NCI-H1436 (cell line): ENCODE measurements at regions not wholly inside any gene's neighbourhood (a gene's known extent, or its start where the extent isn't known, plus 50 kb on each side); places are given as distances from the start of the nearest gene placed in this dataset.
"Not testable (repeated sequence)": the region's sequence is repeated elsewhere in the genome, so short reads cannot be mapped to it uniquely, and the experiment has no call there.

Experiments used
- DNase-seq: peaks from one replicate; lab custom pipeline; 2025; lab: John Stamatoyannopoulos, UW

- DNase-seq: no peak
Observed at GRCh38 chr6:12546410-12547002, 170.1 kb upstream of the PHACTR1 start.

GRCh38 chr6:12548526-12548925, 168.0 kb upstream of the PHACTR1 start:
- DNase-seq: no peak

- DNase-seq: not testable (repeated sequence)
Observed at GRCh38 chr6:12549445-12549844, 167.1 kb upstream of the PHACTR1 start.

GRCh38 chr6:12554820-12555219, 161.7 kb upstream of the PHACTR1 start:
- DNase-seq: not testable (repeated sequence)

GRCh38 chr6:12555267-12555666, 161.3 kb upstream of the PHACTR1 start:
- no peak for DNase-seq

- DNase-seq: no peak
Observed at GRCh38 chr6:12555781-12556180, 160.8 kb upstream of the PHACTR1 start.

GRCh38 chr6:12557765-12558164, 158.8 kb upstream of the PHACTR1 start:
- no peak for DNase-seq

GRCh38 chr6:12560315-12560714, 156.3 kb upstream of the PHACTR1 start:
- DNase-seq: no peak

GRCh38 chr6:12566618-12567123, 149.9 kb upstream of the PHACTR1 start:
- DNase-seq: no peak

- no peak for DNase-seq
Observed at GRCh38 chr6:12567682-12568081, 148.9 kb upstream of the PHACTR1 start.

GRCh38 chr6:12569646-12570045, 146.9 kb upstream of the PHACTR1 start:
- DNase-seq: no peak

GRCh38 chr6:12570461-12571030, 146.0 kb upstream of the PHACTR1 start:
- no peak for DNase-seq

GRCh38 chr6:12572896-12573827, 143.4 kb upstream of the PHACTR1 start:
- no peak for DNase-seq

GRCh38 chr6:12575961-12576360, 140.6 kb upstream of the PHACTR1 start:
- no peak for DNase-seq

GRCh38 chr6:12576389-12576788, 140.2 kb upstream of the PHACTR1 start:
- DNase-seq: no peak

GRCh38 chr6:12577124-12577850, 139.3 kb upstream of the PHACTR1 start:
- DNase-seq: no peak

- DNase-seq: no peak
Observed at GRCh38 chr6:12578097-12578496, 138.5 kb upstream of the PHACTR1 start.

GRCh38 chr6:12578751-12579150, 137.8 kb upstream of the PHACTR1 start:
- no peak for DNase-seq

GRCh38 chr6:12580290-12580689, 136.3 kb upstream of the PHACTR1 start:
- no peak for DNase-seq

GRCh38 chr6:12582421-12583110, 134.0 kb upstream of the PHACTR1 start:
- no peak for DNase-seq

GRCh38 chr6:12584631-12585405, 131.7 kb upstream of the PHACTR1 start:
- DNase-seq: no peak
